Kidney (tissue), 13 donors: ENCODE measurements at regions not wholly inside any gene's neighbourhood (a gene's known extent, or its start where the extent isn't known, plus 50 kb on each side); places are given as distances from the start of the nearest gene placed in this dataset.

ENCODE experiments used
- DNase-seq, 5 donors: peaks; one replicate each; pipeline ENCODE4 v3.0.0-alpha.2; 2013 to 2020
- FAIRE-seq: peaks from 2 replicates; lab custom pipeline; 2012; peaks lifted over from hg19 to GRCh38; lab: Jason Lieb, UNC
- H3K27ac ChIP-seq, 2 donors: one replicate each; pipeline ENCODE4 v1.7.0; 2013; ENCODE audit warnings: low read depth in 2 of 2, low read length in 2 of 2, inconsistent platforms in 1 of 2
- H3K27me3 ChIP-seq: one replicate; pipeline ENCODE4 v1.7.1; 2013; ENCODE audit warnings: low read length, inconsistent platforms; ENCODE audit not compliant: control insufficient read depth, insufficient read depth
- H3K36me3 ChIP-seq, 3 donors: one replicate each; pipeline versions ENCODE4 v1.7.0 to v1.7.1; 2013; ENCODE audit warnings: low read length in 3 of 3, control low read depth in 1 of 3, inconsistent platforms in 1 of 3; ENCODE audit not compliant: insufficient read depth in 3 of 3, control insufficient read depth in 2 of 3
- H3K4me1 ChIP-seq, 3 donors: one replicate each; pipeline versions ENCODE4 v1.7.0 to v1.7.1; 2013; ENCODE audit warnings: low read length in 3 of 3, inconsistent platforms in 1 of 3, low read depth in 1 of 3; ENCODE audit not compliant: control insufficient read depth in 2 of 3, insufficient read depth in 2 of 3
- H3K4me3 ChIP-seq, 3 donors: one replicate each; pipeline versions ENCODE4 v1.7.0 to v1.8.1; 2013; ENCODE audit warnings: low read length in 3 of 3, control low read depth in 1 of 3, inconsistent platforms in 1 of 3
- H3K9ac ChIP-seq, 3 donors: one replicate each; pipeline versions ENCODE4 v1.7.0 to v1.7.1; 2013; ENCODE audit warnings: low read length in 3 of 3, control low read depth in 1 of 3, inconsistent platforms in 1 of 3
- H3K9me3 ChIP-seq, 3 donors: one replicate each; pipeline versions ENCODE4 v1.7.0 to v1.7.1; 2013; ENCODE audit warnings: low read length in 3 of 3, control low read depth in 1 of 3, inconsistent platforms in 1 of 3; ENCODE audit not compliant: control insufficient read depth in 2 of 3, insufficient read depth in 1 of 3
- CTCF ChIP-seq: IDR thresholded peaks from 3 replicates; pipeline ENCODE4 v1.5.1; 2012; ENCODE audit warnings: mild to moderate bottlenecking, moderate library complexity, borderline replicate concordance; ENCODE audit not compliant: insufficient read depth; ENCODE audit errors: extremely low read depth
- intact Hi-C: fragments of 100-400 bp; cut with DNase I; formaldehyde crosslinking; loops from one replicate; pipeline ENCODE4 v1.11.1; 2022
- donor health status: control.
- donor health status: control.
- donor health status: control.
- donor health status: control.
- donor health status: control.
- donor health status: DM: yes; HTN: yes; CAD: no.
- donor health status: Normal renal cell carcinoma (clear cell type).

DNA sequence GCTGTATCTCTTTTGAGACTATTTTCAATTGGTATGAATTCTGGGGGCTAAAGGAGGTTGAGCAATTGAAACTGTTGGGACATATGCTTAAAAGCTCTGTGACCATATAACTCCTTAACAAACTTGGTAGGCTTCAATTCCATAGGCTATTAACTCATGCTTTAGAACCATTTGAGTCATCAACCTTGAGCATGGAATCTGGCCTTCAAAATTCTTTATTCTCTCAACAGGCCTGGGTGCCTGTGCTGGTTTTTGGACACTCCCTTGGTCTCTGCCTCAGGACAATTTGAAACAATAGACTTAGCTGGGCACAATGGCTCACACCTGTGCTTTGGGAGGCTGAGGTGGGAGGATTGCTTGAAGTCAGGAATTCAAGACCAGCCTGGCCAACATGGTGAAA is 61.4 kb upstream of the EPB41L4A start:
- no peak overlapping the region for H3K9ac ChIP-seq
- no peak for DNase-seq
- H3K9me3 ChIP-seq, result no peaks in the 10 kb centered on the region
- intact Hi-C loops, result no loop called here
- no peak for FAIRE-seq
- no peaks in the 10 kb centered on the region for H3K4me1 ChIP-seq
- no peak overlapping the region for H3K27ac ChIP-seq
- no peak overlapping the region for H3K4me3 ChIP-seq
- no peaks in the 10 kb centered on the region for H3K27me3 ChIP-seq
- TF ChIP-seq CTCF, result no peak
- H3K36me3 ChIP-seq, result no peaks in the 10 kb centered on the region

GRCh38 chr5:112483704-112484103 is 64.6 kb upstream of the EPB41L4A start:
- Histone ChIP-seq H3K9ac (no peak overlapping the region), H3K4me3 (no peak overlapping the region), H3K27ac (no peak overlapping the region), H3K27me3 (no peaks in the 10 kb centered on the region), H3K9me3 (no peaks in the 10 kb centered on the region), H3K4me1 (no peaks in the 10 kb centered on the region), H3K36me3 (no peaks in the 10 kb centered on the region)
- FAIRE-seq (no peak), DNase-seq (no peak)
- intact Hi-C loops, result no loop called here
- no peak for TF ChIP-seq CTCF

DNA sequence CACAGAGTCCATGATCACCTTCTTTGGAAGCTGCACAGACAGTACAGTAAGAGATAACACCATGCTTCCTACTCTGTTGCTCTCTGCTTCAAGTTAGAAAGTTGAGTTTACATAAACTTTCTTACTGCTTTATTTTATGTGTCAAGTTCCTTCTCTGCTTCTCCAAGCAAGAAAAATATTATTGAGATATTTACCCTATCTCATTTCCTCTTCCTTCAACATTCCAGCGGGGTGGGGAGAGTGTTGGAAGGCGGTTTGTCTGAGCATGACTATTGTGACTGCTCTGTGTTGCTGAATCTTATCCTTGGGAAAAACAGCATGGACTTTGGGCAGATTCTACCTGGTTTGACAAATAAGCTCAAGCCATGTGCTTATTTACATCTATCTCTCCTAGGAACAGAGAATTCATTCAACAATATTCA is 66.9 kb upstream of the EPB41L4A start:
- TF ChIP-seq CTCF, result no peak
- Histone ChIP-seq H3K9me3 (no peaks in the 10 kb centered on the region), H3K4me3 (no peak overlapping the region), H3K27ac (no peak overlapping the region), H3K9ac (no peak overlapping the region), H3K36me3 (no peaks in the 10 kb centered on the region), H3K4me1 (no peaks in the 10 kb centered on the region), H3K27me3 (no peaks in the 10 kb centered on the region)
- FAIRE-seq, result no peak
- peak in 1 of 5 donors; percentile 57 for DNase-seq
- intact Hi-C loops, result no loop called here

DNA sequence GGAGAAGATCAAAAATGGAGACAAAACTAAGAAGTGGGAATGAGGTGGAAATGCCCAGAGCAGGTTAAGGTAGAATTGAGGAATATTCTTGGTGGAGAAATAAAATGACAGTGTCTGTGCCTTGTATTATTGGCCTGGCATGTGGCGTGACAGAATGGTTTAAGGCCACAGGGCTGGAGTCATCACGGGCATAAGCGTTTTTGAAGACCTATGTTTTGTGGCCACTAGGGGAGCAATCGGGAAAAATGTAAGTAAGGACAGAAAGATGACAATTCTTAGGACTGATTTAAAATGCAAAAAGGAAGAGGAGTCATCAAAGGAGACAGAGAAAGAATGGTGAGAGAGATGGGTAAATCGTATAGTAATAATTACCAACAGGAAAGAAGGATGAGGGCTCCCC is 72.2 kb upstream of the EPB41L4A start:
- Histone ChIP-seq H3K27ac (no peak overlapping the region), H3K27me3 (no peaks in the 10 kb centered on the region), H3K9ac (no peak overlapping the region), H3K9me3 (no peaks in the 10 kb centered on the region), H3K36me3 (no peaks in the 10 kb centered on the region), H3K4me3 (no peak overlapping the region), H3K4me1 (no peaks in the 10 kb centered on the region)
- no peak for DNase-seq
- FAIRE-seq, result no peak
- intact Hi-C loops, result no loop called here
- peak; percentile 19 for TF ChIP-seq CTCF
